ENCODE measurements at regions not wholly inside any gene's neighbourhood (a gene's known extent, or its start where the extent isn't known, plus 50 kb on each side); places are given as distances from the start of the nearest gene placed in this dataset.

- DNase-seq (ENCODE audit: low read depth, low spot score) (no peak), FAIRE-seq (no peak), ATAC-seq (no peak)
- POLR2A ChIA-PET: interaction anchor here (1.4 kb wide), 1 partner anchor 54 kb away, joined by 3 read pairs; no protein-coding TSS in a partner anchor
- in situ Hi-C loops (cut with MboI): no loop called here
- Histone ChIP-seq H4K20me1 (ENCODE audit: control insufficient read depth, insufficient read depth) (no peaks in the 10 kb centered on the region), H3K27ac (ENCODE audit: control insufficient read depth, insufficient read depth) (no peak overlapping the region), H3K4me2 (ENCODE audit: control insufficient read depth, insufficient read depth) (no peak overlapping the region), H3K9me3 (replicated peaks; ENCODE audit: control insufficient read depth, insufficient read depth, low read length) (no peaks in the 10 kb centered on the region; the same call in 2 of the 3 replicates), H2AFZ (ENCODE audit: control insufficient read depth, low read depth, low read length) (no peak overlapping the region), H3K79me2 (ENCODE audit: control insufficient read depth, insufficient read depth, low read length) (no peaks in the 10 kb centered on the region), H3K36me3 (ENCODE audit: control insufficient read depth in 2 of 2, insufficient read depth in 2 of 2, low read length in 1 of 2) (no peaks in the 10 kb centered on the region), H3K9ac (ENCODE audit: control insufficient read depth, insufficient read depth, low read length) (no peak overlapping the region), H3K27me3 (replicated peaks in 1 of 2; ENCODE audit: control insufficient read depth in 2 of 2, insufficient read depth in 2 of 2, low read length in 1 of 2) (peaks cover 0 to under 1% of the 10 kb centered on the region in 2 experiments; a peak in 3 of 4 replicates), H3K4me1 (ENCODE audit: control insufficient read depth, insufficient read depth, low read length) (peaks cover 8% of the 10 kb centered on the region; the same call in 1 of the 2 replicates), H3K4me3 (no peak overlapping the region)
- CTCF ChIA-PET: interaction anchor here (1.3 to 1.6 kb wide), 2 partner anchors 23 to 66 kb away, joined by 3 to 11 read pairs; no protein-coding TSS in a partner anchor
- no peak for TF ChIP-seq TBL1XR1 (IDR thresholded peaks at IDR 0.05; ENCODE audit: low read depth, low read length)
- TF ChIP-seq BCLAF1 (IDR thresholded peaks at IDR 0.05): no peak
- TF ChIP-seq GABPA (IDR thresholded peaks at IDR 0.05; ENCODE audit: low read depth): no peak
- no peak for TF ChIP-seq NBN (IDR thresholded peaks at IDR 0.05)
- TF ChIP-seq MYB (IDR thresholded peaks at IDR 0.05; ENCODE audit: borderline replicate concordance, low read depth, low read length): no peak
- TF ChIP-seq CBX5 (IDR thresholded peaks at IDR 0.05; ENCODE audit: low read depth): no peak
- TF ChIP-seq PAX8 (IDR thresholded peaks at IDR 0.05): no peak
- no peak for TF ChIP-seq ATF3 (IDR thresholded peaks at IDR 0.05; ENCODE audit: borderline replicate concordance, extremely low read depth, low read depth, low read length)
- no peak for TF ChIP-seq RB1 (IDR thresholded peaks at IDR 0.05; ENCODE audit: borderline replicate concordance)
- TF ChIP-seq EGR1 (IDR thresholded peaks at IDR 0.05; ENCODE audit: borderline replicate concordance in 1 of 2, low read depth in 2 of 2, low read length in 2 of 2): no peak
- no peak for TF ChIP-seq STAT1 (conservative IDR thresholded peaks at IDR 0.05)
- intact Hi-C loops (cut with micrococcal nuclease; ENCODE audit: unreplicated experiment): no loop called here
- WGBS (ENCODE audit: insufficient coverage, insufficient replicate concordance, low lambda C conversion rate, missing lambda C conversion rate): 43% methylated on average over 8 of the region's 8 CpGs
- SMC1A ChIA-PET (ENCODE audit: uncharacterized antibody, unreplicated experiment): interaction anchor here (1.2 kb wide), 1 partner anchor 66 kb away, joined by 3 read pairs; no protein-coding TSS in a partner anchor
- no TSS peak for BruUV-seq (replicated peaks)
- RAD21 ChIA-PET (ENCODE audit: unreplicated experiment): interaction anchor here (0.6 kb wide), 1 partner anchor 239 kb away, joined by 3 read pairs; the partner anchor contains the start of gene VEGFA
Observed at GRCh38 chr6:44008821-44009370, 118.4 kb downstream of the MRPL14 start.
